K562 (cell line): ENCODE measurements at regions not wholly inside any gene's neighbourhood (a gene's known extent, or its start where the extent isn't known, plus 50 kb on each side); places are given as distances from the start of the nearest gene placed in this dataset.

Source experiments
- CHD7 ChIP-seq: fragments of 200-600 bp; sonication (generic); IDR thresholded peaks from one replicate; pipeline ENCODE4 v1.6.1; 2012; ENCODE audit warnings: mild to moderate bottlenecking, low read depth, low read length, inconsistent platforms
- ZNF121 ChIP-seq: sonication (generic); formaldehyde crosslinking; conservative IDR thresholded peaks from 2 replicates; pipeline ENCODE4 v1.8.0; 2022; ENCODE audit warnings: missing genetic modification reagents

- TF ChIP-seq CHD7 (no peak), ZNF121 (CRISPR knock-in tag) (peak; percentile 86)
- TF ChIP-seq, all 486 proteins: peak for 1
Measured at GRCh38 chr7:42997611-42998010, 65.4 kb downstream of the MRPL32 start (continued).
